Left cardiac atrium (tissue), 4 donors: ENCODE measurements at regions not wholly inside any gene's neighbourhood (a gene's known extent, or its start where the extent isn't known, plus 50 kb on each side); places are given as distances from the start of the nearest gene placed in this dataset.
"Not testable (repeated sequence)": the region's sequence is repeated elsewhere in the genome, so short reads cannot be mapped to it uniquely, and the experiment has no call there.

Experiments used
- ATAC-seq, 2 donors: fragments of 200-7000 bp; cut with Tn5 transposase; one replicate each; pipeline ENCODE4 v1.9.1; 2020; ENCODE audit warnings: mild to moderate bottlenecking in 2 of 2, moderate library complexity in 2 of 2
- DNase-seq: peaks from one replicate; pipeline ENCODE4 v3.0.0-alpha.2; 2020
- intact Hi-C, 2 donors: fragments of 100-400 bp; cut with DNase I; formaldehyde crosslinking; loops; one replicate each; pipeline versions ENCODE4 v1.14.1 to v1.15.1; 2022 to 2023
- donor health status: DM: no; HTN: yes; CAD: no.
- donor health status: DM: no; HTN: yes; CAD: no; lungs with severe emphysema.
- donor health status: DM: yes; HTN: yes; CAD: no.
- donor health status: Dilated cardiomyopathy.

DNA sequence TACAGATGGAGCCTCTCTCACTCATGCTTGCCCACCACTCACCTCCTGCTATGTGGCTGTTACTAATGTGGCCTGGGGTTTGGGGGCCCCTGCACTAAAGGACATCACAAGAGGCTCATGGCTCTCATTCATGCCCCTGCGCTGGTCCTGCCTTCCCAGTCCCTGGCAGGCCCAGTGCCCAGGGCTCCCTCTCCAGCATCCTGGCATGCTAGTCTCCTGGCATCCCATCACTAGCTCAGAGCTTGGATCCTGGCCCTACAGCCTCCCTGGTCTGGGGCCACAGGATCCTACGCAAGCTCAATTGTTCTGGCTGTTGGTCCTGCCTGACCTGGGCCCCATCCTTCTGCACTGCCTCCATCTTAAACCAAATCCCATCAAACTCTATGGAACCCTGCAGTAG lies 685.4 kb downstream of the PTPRU start:
- ATAC-seq: no peak

GRCh38 chr1:29920784-29921183 lies 684.5 kb downstream of the PTPRU start:
- no peak for DNase-seq
- peak; percentile 56 to 76 for ATAC-seq
- intact Hi-C loops: no loop called here

More for the DNA sequence above, 685.4 kb downstream of the PTPRU start:
- intact Hi-C loops: no loop called here
- DNase-seq: no peak

DNA sequence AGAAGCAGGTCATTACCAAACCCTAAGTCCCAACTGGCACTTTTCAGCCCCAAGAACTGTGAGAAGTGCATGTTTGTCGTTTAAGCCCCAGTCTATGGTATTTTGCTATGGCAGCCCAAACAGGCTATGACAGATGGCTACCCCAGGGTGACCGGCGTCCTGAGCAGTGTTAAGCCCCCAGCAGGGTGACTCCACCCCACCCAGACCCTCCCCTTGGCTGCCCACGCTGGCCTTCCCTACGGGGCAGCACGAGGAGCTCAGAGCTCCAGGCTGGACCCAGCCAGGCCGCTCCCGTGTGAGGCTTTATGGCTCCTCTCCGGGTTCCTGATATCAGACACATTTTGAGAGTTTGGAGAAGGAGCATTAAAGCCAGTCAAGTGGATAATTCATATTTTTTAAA lies 684.0 kb downstream of the PTPRU start:
- no peak for DNase-seq
- intact Hi-C loops: no loop called here
- no peak for ATAC-seq

DNA sequence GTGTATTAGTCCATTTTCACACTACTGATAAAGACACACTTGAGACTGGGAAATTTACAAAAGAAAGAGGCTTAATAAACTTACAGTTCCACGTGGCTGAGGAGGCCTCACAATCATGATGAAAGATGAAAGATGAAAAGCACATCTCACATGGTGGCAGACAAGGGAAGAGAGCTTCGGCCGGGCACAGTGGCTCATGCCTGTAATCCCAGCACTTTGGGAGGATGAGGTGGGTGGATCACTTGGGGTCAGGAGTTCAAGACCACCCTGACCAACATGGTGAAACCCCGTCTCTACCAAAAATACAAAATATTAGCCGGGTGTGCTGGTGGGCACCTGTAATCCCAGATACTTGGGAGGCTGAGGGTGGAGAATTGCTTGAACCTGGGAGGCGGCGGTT lies 682.7 kb downstream of the PTPRU start:
- ATAC-seq, DNase-seq: not testable (repeated sequence)
- intact Hi-C loops: loop anchor here in 1 of 2 donors (5.0 kb wide), 1 partner anchor 168 kb away; no protein-coding TSS in a partner anchor

DNA sequence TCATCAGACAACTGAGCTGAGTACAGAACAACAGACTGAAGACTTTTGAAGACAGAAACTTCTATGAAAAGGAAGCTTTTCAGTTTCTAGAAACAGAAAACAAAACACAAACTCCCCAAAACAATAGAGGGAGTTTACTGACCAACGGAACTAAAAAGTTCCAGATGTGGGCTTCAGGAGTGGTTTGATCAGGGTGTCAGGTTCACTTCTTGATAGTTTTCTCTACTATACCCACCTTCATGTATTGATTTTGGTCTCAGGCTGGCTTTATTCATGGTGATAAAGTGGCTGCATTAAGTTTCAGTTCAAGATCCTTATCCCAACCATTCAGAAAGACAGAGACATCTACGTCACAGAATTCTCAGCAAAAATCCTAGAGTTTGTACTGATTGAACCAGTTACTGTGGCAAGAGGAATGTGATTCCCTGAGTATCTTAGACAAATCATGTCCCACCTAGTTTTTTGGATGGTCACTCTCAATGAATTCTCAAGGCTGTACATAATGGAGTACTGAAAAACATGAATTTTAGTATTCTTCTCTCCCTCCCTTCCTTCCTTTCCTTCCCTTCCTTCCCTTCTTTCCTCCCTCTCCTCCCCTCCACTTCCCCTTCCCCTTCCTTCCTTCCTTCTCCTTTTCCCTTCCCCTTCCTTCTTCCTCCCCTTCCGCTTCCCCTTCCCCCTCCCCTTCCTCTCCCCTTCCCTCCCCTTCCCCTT lies 680.5 kb downstream of the PTPRU start:
- intact Hi-C loops: loop anchor here in 1 of 2 donors (5.0 kb wide), 1 partner anchor 170 kb away; no protein-coding TSS in a partner anchor
- DNase-seq (no peak), ATAC-seq (no peak)

GRCh38 chr1:29914936-29915335 lies 678.6 kb downstream of the PTPRU start:
- ATAC-seq (no peak), DNase-seq (no peak)
- intact Hi-C loops: loop anchor here in 1 of 2 donors (5.0 kb wide), 1 partner anchor 172 kb away; no protein-coding TSS in a partner anchor

DNA sequence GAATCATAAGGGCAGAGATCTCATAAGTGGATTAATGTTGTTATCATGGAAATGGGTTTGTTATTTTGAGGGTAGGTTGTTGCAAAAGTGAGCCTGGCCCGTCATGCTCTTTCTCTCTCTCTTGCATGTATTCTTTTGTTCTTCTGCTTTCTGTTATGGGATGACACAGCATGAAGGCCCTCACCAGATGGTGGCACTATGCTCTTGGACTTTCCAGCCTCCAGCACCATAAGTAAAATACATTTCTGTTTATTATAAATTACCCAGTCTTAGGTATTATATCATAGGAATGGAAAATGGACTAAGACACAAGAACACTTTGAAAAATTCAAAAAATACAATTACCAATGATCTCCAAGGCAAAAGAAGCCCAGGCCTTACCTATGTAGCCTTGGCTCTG lies 676.1 kb downstream of the PTPRU start:
- no peak for ATAC-seq
- intact Hi-C loops: no loop called here
- DNase-seq: no peak

DNA sequence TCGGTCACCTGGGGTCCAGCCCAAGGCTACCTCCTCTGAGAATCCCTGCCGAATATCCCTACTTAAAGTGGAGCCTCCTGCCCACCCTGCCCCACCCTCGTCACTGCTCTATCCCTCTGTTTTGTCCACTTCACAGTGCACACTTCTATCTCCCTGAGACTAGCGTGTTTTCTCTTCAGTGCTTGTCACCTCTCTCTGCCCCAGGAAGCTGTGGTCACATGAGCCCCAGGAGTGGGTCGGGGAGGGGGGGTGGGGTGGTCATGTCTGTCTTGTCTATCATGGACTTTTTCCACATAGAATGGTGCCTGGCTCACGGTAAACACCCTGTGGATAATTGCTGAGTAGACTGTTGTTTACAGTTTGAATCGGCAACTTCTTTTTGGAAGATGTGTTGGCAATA lies 673.6 kb downstream of the PTPRU start:
- DNase-seq: no peak
- intact Hi-C loops: loop anchor here in 1 of 2 donors (10.0 kb wide), 1 partner anchor 95 kb away; no protein-coding TSS in a partner anchor
- no peak for ATAC-seq

DNA sequence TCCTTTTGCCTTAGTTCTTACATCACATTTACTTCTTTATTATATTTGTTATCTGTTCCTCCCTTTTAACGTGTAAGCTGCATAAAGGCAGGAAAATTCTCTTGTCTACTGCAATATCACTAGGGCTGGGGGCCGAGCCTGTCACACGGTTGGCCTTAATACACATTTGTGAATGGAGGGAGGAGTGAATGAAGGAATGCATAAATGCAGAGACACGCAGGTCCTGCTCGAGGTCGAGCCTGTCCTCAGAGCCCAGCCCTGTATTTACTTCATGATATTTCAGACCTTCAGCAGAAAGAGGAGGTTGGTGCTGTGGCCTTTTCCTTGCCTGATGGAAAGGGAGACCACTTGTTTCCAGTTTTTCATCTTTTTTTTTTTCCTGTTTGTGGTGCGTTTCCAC lies 671.3 kb downstream of the PTPRU start:
- DNase-seq: no peak
- ATAC-seq: no peak
- intact Hi-C loops: loop anchor here in 1 of 2 donors (10.0 kb wide), 1 partner anchor 93 kb away; no protein-coding TSS in a partner anchor

DNA sequence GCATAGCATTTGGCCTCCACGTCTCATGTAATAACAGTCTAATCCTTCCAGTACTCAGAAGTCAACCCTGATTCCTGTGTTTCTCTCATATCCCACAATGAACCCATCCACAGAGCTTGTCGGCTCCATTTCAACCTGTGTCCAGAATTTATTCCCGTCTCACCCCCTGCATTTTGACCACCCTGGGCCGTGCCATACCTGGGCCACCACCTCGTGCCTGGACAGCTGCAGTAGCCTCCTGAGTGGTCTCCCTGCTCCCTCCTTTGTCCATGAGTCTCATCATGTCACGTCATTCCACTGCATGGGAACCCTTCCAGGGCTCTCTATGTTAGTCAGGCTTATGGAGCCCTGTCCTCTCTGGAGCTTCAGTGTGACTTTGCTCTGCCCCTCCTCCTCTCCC lies 670.6 kb downstream of the PTPRU start:
- intact Hi-C loops: loop anchor here in 1 of 2 donors (10.0 kb wide), 1 partner anchor 92 kb away; no protein-coding TSS in a partner anchor
- DNase-seq (no peak), ATAC-seq (no peak)

DNA sequence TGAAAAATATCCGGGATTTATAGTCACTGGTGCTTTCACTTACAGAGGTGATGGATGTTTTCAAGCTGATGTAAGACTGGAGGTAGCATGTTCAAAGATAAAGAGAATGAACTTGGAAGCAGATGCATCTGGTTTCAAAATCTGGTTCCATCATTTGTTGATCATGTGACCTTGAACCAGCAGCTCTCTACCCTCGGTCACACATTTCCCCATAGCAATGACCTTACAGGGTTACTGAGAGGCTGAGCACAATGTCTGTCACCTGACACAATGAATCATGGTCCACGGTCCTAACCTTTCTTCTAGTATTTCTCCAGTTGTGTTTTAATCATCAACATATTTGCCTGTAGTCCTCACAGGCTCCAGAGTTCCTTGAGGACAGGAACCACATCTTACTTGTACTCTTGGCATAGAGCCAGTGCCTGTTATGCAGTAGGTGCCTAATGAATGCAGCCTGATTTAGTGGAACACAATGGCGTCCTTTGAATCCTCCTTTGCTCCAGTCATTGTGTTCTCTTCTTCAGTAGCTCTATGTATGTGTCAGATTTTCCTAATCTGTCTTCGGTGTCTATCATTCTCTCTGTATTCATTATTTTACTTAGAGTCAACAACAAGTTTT lies 667.3 kb downstream of the PTPRU start:
- intact Hi-C loops: loop anchor here in 1 of 2 donors (10.0 kb wide), 1 partner anchor 89 kb away; no protein-coding TSS in a partner anchor
- ATAC-seq (no peak), DNase-seq (no peak)

DNA sequence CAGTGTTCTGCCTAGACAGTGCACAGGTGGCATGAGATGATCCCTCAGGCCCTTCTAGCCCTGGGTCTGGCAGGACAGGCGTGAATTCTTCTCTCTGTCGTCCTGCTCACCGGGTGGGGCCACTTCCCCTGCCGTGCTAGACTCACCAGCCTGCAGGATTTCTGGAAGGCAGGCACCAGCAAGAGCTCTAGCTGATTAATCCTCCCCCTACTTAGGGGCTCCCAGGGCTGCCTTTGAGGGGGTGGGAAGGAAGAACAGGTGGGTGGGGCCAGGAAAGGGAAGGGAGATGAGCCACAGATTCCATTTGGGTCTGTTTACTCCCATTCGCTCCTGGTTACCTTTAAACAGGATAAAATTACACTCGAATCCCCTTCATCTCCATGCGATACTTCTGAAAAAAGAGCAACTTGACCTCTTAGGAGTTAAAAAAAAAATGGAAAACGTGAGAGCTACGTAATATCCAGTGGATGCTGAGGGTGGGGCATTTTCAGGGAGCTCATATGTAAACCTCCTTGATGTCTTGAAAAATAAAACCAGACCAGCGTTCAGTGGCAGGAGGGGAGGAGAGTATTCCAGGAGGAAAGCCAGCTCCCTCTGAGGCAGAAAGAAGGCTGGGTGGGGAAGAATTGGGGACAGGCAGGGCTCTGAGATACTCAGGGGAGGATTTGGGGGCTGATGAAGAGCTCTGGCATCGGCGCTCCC lies 665.5 kb downstream of the PTPRU start:
- no peak for DNase-seq
- peak; percentile 21 to 69 for ATAC-seq
- intact Hi-C loops: loop anchor here in 1 of 2 donors (10.0 kb wide), 1 partner anchor 87 kb away; no protein-coding TSS in a partner anchor

DNA sequence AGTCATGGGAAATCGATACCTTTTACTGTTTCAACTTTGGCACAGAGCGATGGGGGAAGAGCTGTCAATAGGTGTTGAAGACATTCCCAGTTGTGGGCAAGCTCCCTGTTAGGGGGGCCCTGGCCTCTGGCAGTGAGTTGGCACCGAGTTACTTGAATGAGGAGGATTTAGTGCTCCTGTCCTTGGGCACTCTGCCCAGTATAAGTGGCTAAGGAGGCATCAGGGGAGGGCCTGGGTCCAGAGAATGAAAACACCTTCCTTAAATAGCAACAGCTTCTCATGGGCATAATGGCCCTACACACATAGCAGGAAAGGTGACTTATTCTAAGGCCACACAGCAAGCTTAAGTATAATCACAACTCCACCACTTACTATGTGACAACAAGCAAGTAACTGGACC lies 664.4 kb downstream of the PTPRU start:
- peak; percentile 87 to 90 for ATAC-seq
- intact Hi-C loops: loop anchor here in 1 of 2 donors (10.0 kb wide), 1 partner anchor 86 kb away; no protein-coding TSS in a partner anchor
- DNase-seq: peak; percentile 57

DNA sequence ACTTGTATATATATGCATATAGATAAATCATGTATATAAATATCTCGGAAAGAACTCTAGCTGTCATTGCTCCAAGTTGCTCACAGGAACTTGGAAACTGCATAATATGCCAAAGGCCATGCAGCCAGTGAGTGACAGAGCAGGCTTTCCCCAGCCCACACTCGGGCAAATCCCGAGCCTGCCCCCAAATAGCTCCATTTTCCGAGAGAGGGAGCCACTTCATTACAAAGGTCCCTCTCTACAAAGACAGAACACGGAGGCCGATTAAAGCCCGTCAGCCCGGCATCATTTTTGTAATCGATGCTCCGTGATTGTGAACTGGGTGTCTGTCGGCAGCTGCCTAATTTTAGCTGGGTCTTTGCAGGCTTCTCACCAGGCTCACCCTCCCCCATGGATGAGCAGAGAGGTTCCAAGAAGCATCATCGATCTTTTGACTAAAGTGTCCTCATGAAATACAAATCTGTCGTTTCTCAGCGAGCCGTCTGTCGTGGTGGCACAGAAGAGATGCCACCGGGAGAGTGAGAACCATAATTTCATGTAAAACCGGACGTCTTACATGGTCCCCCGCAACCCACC lies 663.9 kb downstream of the PTPRU start:
- DNase-seq (no peak), ATAC-seq (peak; percentile 35 to 68)
- intact Hi-C loops: loop anchor here in 1 of 2 donors (10.0 kb wide), 1 partner anchor 85 kb away; no protein-coding TSS in a partner anchor

GRCh38 chr1:29896791-29897714 lies 660.7 kb downstream of the PTPRU start:
- intact Hi-C loops: no loop called here
- DNase-seq: no peak
- ATAC-seq: no peak

DNA sequence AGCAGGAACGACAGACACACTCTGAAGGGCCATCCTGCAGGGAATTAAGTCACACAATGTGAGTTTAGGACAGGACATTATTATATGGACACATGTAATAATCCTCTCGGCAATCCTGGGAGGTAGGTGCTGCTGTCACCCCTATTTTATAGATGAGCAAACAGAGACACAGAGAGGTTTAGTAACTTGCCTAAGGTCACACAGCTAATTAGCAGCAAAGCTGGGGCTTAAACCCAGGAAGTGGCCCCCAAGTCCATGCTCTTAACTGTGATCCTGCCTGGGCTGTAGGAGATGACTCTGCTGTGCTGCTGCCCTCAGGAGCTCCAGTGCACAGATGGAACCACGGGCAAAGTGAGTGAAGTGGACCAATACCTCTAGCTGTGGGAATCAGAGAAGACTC lies 660.0 kb downstream of the PTPRU start:
- ATAC-seq (no peak), DNase-seq (no peak)
- intact Hi-C loops: no loop called here

DNA sequence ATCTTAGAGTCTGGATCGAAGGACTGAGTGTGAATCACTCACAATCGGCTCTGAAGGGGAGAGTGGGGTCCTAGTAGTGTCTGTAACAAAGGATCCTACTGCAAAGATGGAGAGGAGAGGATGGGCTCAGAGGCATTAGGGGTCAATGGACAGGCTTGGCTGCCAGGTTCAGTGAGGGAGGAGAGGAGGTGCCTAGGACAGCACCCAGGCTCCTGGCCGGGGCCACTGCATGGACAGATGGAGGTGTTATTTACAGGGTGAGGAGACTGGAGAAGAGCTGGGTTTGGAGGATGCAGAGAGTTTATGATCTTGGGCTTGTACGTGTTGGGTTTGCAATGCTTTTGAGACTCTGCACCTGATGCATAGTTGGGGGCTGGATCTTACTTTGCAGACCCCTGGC lies 658.9 kb downstream of the PTPRU start:
- DNase-seq: no peak
- intact Hi-C loops: no loop called here

GRCh38 chr1:29894311-29894710 lies 658.0 kb downstream of the PTPRU start:
- intact Hi-C loops: no loop called here
- no peak for DNase-seq
- no peak for ATAC-seq

More for the DNA sequence above, 658.9 kb downstream of the PTPRU start:
- no peak for ATAC-seq
